Astrocyte of the hippocampus (primary cell): ENCODE measurements at regions not wholly inside any gene's neighbourhood (a gene's known extent, or its start where the extent isn't known, plus 50 kb on each side); places are given as distances from the start of the nearest gene placed in this dataset.

ENCODE experiments used
- DNase-seq: peaks from one replicate; pipeline ENCODE4 v3.0.0; 2011; ENCODE audit warnings: low read depth, low spot score

DNA sequence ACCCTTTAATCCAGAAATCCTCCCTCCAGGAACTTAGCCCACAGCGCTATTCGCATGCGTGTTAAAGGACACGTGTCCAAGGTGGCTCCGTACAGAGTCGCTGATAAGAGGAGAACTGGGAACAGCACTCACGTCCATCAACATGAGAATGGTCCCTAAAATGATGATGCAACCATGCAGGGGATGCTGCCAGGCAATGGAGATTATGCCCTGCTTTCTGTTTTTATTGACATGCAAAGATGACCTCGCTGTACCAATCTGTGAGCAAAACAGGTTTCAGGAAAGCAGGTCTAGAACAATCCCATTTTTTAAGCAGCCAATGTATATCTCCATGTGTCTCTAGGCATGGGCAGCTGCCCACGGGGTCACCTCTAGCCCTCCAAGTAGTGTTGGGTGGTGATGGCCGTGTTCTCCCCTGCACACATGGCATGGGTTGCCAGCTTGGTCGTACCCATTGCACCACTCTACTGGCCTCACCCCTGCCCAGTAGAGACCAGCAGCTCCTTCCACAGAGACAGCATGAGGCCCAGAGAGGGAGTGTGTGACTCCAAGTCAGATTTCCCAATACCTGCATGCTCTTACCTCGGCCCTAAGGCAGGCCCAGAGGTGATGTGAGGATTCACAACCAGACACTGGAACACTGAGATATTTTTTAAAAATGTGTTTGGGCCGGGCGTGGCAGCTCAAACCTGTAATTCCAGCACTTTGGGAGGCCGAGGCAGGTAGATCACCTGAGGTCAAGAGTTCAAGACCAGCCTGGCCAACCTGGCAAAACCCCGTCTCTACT, 68.3 kb upstream of the LINC01488 start:
- no peak for DNase-seq

DNA sequence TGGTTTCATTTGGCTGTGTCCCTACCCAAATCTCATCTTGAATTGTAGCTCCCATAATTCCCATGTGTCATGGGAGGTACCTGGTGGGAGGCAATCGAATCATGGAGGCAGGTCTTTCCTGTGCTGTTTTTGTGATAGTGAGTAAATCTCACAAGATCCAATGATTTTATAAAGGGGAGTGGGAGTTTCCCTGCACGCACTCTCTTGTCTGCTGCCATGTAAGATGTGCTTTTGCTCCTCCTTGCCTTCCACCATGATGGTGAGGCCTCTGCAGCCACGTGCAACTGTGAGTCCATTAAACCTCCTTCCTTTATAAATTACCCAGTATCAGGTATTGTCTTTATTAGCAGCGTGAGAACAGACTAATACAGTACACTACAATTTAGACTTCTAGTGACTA, 67.5 kb upstream of the LINC01488 start:
- no peak for DNase-seq

DNA sequence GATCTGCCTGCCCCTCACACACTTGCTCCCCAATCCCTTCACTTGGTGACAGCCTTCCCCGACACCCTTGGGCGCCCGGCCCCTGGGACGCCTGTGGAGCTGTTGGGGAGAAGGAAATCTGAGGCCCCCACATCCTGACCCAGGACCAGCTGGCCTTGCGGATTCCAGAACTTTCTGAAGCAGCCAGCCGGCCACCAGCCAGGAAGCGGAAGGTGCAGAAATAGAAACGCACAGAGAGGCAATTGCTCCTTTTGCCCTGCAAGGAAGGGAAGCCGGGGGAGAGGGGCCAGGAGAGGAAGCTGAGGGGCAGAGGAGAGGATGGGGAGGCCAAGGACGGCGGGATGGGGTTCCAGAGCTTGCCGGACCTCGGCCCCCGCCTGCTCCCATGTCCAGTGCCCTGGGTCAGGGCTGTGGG, 66.7 kb upstream of the LINC01488 start:
- DNase-seq, result no peak

DNA sequence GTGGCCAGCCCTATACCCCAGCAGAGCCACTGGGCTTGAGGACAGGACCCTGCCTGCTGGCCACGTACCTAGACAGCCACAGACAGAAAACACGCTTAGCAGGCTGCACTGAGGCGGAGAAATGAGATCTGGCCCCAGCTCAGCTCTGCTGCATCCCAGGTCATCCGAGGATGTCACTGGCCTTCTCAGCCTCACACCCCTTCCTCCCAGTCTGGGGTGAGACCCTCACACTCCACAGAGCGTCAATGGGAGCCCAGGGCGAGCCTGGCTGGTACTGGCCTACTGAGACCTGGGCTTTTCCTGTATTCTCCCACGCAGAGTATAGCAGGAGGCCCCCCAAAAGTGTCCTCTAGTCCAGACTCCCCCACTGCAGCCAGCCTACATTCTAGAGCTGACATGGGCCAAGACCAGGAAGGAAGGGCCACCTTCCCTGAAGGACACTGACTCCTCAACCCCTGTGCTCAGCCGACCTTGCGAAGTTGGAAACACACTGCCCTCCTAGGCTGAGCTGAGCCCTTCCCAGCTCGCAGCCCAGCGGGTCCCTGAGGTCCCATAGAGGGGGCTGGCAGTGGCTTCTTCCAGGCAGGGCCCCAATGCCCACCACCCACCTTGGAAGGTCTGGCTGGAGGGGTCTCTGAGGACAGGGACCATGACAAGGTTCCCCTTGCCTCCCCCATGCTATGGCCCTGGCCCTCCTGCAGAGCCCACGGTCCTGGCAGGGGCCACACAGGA, 65.9 kb upstream of the LINC01488 start:
- no peak for DNase-seq

DNA sequence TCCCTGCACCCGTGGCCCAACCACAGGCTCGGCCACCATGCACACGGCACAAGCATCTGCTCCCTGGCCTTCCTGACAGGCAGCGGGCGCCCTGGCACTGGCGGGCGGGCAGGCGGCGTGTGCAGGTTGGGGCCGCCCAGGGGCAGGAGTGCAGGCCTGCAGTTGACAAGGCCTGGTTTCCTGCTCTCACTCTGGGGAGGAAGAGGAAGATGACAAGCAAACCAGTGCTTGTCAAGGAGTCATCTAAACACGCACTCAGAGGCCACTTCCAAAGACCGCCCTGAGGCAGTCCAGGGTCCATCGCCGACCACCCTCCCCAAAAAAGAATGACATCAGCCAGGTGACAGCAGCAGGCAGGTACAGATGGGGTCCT, 65.3 kb upstream of the LINC01488 start:
- no peak for DNase-seq

DNA sequence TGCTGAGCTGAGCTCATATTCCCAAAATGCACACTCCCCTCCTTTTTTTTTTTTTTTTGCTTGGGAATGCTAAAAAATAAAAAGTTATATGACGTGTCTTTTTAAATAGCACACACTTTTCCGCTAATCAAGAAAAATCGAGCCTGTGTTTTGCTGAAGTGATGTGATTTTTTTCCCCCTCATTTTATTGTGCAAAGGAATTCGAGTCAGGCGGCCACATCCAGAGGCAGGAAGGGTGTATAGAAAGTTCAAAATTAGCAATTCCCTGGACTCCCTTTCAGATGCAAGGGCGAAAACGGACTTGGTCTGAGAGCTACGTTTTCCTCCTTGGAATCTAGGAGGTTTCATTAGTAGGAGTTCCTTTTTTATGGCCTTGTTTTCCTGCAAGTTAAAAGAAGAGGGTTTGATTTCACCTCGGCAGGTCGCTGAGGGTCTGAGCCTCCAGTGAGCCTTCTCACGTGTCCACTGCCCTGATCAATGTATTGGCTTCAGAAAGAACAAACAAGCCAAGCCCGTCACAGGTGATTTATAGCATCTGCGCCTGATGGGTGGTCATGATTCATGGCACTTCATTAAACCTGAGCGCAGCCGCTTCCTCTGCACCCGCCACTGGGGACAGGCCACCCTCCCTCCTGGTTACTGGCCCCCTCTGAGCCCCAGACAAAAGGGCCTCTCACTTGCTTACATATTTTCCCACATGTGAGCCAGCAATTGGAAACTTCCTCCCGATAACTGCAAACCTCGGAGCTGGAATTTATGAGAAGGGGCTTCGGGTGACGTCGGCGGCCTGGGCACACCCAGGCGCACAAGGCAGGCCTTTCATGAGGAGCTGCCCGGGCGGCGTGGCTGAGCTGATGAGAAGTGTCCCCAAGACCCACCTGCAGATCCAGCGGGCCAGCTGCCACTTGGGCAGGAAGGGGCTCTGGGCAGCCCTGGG, 64.4 kb upstream of the LINC01488 start:
- DNase-seq, result peak; percentile 63

DNA sequence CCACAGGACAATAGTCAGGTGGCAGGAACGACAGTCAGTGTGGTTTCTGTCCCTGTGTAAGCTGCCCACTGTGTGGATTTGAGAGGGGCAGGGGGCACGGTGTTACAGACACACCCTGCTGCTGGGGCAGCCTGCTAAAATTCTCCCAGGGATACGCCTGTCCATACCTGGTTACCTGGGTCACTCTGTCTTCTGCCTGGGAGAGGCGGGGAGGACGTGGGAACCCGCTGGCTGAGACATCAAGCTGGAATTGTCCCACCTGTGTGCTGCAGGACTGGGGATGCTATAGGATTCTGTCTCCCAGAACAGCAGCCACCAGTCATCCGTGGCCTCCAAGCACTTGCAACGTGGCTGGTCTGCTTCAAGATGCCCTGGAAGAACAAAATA, 63.8 kb upstream of the LINC01488 start:
- DNase-seq, result no peak

DNA sequence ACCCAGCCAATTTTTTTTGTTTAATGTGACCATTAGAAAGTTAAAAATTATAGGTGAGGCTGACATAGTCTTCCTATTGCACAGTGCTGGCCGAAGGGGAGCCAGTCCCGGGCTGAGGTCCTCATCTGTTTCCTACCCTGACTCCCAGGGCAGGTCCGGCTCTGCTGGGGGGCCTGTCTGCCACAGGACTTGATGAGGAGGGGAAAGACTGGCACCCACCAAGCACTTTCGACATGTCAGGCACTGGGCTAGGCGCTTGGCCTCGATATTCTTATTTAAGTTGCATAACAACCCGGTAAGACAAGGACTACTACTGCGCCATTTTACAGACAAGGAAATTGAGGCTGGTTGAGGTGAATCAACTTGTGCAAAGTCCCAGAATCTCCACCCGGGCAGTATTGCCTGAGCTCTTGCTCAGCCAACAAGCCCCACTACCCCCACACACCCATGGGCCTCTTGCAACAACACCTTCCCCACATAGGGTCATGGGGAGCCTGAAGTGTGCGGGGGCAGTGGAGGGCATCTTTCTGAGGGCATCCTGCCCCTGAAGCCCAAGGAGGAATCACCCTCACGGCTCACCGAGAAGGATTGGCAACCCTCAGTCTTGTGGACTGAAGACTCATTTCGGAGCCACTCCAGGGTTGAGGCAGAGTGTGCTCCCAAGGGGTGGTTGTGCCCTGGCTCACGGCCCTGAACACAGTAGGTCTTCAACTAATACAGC, 62.7 kb upstream of the LINC01488 start:
- no peak for DNase-seq

DNA sequence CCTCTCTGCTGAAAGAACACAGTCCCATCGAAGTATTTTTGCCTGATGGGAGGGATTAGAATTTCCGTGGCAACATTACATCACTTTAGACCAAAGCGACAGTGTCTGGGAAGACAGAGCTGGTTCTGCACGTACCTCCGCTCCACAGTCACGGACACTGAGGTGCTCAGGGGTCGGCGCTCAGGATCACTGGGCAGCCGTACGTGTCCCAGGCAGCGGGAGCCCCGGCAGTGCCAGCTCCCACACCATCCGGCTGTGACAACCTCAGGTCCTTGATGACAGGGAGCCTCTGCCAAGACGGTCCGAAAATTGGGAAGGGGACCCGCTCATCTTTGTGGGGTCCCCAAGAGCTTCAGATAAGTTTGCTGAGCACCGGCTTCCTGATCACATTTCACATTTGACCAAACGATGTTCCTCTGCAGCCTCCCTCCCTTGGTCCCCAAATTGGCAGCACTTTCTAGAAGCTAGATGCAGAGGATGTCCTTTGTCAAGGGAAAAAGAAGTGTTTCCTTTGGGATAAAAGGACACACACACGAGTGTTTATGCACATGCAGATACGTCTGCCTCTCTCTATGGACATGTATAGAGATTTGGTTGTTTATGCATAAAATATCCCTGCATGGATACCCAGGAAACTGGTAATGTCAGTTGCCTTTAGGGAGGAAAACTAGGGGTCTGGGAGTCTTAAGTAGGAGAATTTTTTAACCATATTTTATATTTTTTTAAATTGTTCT, 61.6 kb upstream of the LINC01488 start:
- DNase-seq, result peak; percentile 31

DNA sequence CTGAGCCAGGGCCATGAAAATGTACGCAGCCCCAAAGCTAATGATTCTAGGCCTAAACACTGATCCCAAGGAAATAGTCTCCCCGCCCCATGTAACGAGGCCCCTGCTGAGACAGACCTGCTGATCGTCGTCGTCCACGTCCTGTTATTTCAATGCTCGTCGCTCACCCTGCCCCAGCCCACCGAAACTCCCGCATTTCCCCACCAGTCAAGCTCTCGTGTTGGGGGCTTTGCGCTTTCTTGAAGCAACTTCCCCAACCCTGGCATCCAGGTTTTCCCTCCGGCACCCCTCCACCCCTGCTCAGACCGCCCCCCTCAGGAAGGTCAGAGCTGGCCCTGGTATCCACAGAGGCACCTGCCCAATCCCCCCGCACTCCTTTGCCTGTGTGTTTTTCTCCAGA, 58.8 kb upstream of the LINC01488 start:
- DNase-seq, result no peak

DNA sequence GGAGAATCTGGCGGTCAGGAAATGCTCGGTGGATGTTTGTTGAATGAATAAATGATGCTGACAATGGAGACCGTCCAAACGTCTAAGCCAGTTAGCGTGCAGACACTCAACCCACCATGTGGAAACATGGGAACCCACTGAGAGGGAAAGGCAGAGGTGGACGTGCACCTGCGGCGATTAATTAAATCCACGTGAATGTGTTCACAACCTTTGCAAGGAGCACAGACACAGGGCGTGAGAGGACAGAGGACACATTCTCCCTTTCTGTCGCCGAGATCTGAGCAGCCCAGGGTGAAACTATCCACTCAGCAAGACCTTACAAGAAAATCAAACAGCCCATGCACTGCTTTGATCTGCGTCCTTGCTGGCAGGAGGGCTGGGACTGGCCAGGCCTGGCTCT, 58.3 kb upstream of the LINC01488 start:
- no peak for DNase-seq

DNA sequence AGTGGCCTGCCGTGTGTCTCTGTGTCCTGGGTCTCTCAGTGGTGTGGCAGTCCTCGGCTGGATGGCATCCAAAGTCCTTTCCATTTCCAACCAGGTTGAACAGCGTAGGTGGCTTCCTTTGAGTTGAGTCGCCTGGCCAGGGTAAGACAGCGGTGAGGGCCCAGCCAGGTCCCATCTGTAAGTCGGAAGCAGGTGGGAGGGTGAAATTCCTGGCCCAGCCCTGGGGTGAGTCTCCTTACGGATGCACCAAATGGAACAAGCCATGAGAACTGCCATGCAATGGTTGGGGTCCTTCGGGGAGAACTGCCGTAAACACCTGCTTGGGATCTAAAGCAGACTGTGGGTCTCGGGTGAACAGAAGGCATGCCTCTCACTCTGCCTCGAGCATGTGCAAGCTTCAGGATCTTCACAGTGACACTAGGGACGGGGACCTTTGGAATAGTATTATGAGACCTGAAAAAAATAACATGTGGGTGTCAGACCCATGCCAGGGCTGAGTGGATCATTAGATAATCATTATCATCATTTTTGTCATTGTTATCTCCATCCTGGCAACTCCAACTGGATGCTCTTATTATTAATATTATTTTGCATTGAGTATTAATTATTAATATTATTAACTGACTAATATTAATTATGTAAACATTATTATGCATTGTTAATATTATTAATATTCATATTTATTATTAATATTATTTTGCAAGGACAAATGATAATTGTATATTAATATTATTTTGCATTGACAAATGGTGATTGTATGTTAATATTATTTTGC, 57.7 kb upstream of the LINC01488 start:
- DNase-seq, result no peak

DNA sequence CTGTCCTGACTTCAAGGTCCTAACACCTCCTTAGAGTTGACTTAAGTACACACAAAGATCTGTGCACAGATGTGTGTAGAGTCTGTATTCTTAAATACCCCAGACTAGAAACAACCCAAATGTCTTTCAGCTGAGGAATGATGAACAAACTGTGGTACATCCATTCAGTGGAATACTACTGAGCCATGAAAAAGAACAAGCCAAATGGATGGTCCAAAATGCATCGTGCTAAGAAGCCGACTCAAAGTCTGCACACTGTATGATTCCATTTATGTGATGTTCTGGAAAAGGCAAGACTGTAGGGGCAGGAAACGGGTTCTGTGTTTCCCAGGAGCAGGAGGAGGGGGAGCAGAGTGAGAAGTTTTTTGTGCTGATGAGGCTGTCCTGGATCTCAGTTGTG, 56.7 kb upstream of the LINC01488 start:
- no peak for DNase-seq

DNA sequence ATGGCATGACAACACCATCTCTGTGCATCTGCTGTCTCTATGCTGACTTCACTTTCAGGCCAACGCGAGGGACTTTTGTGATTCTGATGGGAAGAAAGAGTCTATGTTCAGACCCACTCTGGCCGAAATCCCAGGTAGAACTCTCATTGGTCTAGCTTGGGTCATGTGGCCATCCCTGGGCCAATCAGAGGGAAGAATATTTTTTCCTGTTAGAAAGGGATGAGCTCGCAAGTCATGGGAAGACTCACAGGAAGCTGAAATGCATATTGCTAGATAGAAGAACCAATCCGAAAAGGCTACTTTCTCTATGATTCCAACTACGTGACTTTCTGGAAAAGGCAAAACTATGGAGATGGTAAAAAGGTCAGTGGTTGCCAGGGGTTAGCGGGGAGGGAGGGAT, 56.0 kb upstream of the LINC01488 start:
- DNase-seq, result no peak

DNA sequence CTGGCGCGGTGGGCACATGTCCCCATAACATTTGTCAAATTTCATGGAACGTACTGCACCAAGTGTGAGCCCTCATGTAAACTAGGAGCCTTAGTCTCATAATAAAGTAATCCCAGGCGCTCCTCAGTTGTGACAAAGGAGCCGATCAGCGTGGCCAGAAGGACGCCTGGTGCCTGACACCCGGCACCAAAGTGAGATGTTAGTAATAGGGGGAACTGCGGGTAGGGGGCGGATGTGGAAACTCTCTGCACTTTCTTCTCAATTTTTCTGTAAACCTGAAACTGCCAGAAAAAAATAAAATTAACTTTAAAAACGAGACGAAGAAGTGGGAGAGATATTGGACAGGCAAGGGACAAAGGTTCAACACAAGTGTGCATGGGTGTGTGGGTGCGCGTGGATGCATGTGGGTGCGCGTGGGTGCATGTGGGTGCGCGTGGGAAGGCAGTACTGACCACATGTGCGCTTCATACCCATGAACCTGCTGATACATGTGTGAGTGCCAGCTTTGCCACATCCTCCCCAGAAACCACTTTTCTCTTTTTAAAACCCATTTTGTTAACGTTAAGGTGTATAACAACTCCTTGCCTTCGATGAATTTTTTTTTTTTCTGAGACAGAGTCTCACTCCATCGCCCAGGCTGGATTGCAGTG, 55.4 kb upstream of the LINC01488 start:
- no peak for DNase-seq

DNA sequence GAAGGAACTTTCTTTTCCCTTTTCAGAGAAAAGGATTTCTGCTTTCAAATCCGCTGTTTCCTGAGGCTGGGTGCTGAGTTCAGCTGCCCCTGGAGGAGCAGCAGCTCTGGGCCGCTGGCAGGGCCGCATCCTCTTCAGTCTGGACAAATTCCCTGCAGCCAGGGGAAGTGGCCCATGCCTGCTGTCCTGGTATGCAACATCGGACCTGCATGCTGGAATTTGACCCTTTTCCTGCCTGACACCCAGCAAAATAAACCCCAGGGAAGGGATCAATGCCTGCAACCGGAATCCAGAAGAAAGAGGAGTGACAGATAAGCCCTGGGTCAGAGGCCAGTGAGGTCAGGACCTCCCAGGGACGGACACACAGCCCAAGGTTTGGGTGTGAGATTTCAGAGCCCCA, 54.1 kb upstream of the LINC01488 start:
- no peak for DNase-seq

DNA sequence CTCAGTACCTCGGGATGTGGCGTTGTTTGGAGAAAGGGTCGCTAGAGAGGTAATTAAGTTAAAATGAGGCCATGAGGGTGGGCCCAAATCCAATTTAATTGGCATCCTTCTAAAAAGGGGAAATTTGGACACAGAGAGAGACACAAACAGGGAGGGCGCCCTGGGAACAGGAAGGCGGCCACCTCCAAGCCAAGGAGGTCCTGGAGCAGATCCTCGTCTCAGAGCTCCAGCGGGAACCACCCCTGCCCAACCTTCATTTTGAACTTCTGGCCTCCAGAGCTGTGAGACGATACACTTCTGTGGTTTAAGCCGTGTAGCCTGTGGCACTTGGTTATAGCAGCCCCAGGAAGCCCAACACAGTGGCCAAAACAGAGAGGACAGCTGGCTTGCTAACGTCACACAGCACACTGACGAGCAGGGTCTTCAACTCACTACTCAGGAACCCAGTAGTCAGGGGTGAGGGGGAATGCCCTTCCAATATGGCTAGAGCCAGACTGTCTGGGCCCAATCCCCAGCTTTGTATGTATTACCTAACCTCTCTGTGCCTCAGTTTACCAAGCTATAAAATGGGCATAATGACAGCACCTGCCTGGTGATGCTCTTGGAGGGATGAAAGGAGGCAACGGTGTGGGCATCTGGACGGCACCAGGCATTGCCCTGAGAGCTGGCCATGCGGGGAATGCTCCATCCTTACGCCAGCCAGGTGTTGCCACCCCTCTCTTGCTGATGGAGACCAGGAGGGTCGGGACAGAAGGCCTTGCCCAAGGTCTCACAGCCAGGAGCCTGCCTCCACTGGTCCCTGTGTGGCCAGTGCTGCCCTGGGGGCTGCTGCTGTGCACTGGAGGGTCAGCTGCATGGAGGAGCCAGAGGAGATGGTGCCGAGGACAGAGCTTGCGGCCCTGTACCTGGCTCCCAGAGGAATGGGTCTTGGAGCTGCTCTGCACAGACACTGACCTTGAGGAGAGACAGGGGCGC, 53.3 kb upstream of the LINC01488 start:
- no peak for DNase-seq

DNA sequence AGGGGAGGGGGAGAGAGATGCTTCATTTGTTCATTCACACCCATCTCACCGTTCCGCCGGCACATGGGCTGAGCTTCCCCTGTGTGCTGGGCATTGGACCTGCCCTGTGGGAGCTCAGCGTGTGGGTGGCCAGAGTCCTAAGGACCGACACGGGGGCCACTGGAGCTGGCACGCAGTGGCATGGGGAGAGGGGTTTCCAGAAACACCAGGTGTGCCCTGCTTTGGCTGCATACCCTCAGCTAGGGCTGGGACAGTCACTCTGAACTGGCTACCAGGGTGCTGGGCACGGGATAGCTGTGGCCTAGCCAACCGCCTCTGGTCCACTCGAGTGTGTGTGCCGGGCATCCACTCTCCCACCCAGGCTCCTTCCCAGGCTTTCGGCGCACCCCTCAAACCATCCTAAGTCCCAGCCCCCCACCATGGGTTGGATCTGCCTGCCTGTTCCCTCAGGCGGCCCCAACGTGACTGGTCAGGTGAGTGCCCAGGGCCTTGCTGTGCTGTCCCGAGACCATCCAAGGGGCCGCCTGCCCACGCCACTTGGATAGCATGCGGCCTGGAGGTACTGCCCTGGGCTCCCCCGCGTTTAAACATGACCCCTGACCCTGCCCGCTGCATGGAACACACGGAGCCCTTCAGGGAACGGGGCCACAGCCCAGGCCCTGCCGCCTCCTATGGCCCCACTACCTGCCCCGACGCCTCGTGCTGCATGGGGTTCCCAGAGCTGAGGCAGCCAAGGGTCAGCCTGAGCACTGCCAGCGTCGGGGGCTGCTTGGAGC, 51.6 kb upstream of the LINC01488 start:
- no peak for DNase-seq
